AG08395 (cell line): ENCODE measurements at regions not wholly inside any gene's neighbourhood (a gene's known extent, or its start where the extent isn't known, plus 50 kb on each side); places are given as distances from the start of the nearest gene placed in this dataset.

Experiments
- DNase-seq: peaks from one replicate; pipeline ENCODE4 v3.0.0; 2012; ENCODE audit warnings: mixed read lengths, low spot score

- no peak for DNase-seq
Measured at GRCh38 chr9:89808756-89809181, 204.0 kb downstream of the GADD45G start.

GRCh38 chr9:89810431-89810830 is 205.6 kb downstream of the GADD45G start:
- DNase-seq = no peak

GRCh38 chr9:89811356-89811755 is 206.5 kb downstream of the GADD45G start:
- no peak for DNase-seq

- no peak for DNase-seq
Measured at GRCh38 chr9:89811886-89812450, 207.2 kb downstream of the GADD45G start.

- DNase-seq = no peak
Measured at GRCh38 chr9:89812556-89813181, 207.9 kb downstream of the GADD45G start.

- DNase-seq = no peak
Measured at GRCh38 chr9:89813482-89813881, 208.7 kb downstream of the GADD45G start.

- peak; percentile 42 for DNase-seq
Measured at GRCh38 chr9:89814340-89815040, 209.7 kb downstream of the GADD45G start.

- no peak for DNase-seq
Measured at GRCh38 chr9:89815061-89815902, 210.5 kb downstream of the GADD45G start.

GRCh38 chr9:89815903-89816573 is 211.2 kb downstream of the GADD45G start:
- no peak for DNase-seq

- no peak for DNase-seq
Measured at GRCh38 chr9:89817151-89817950, 212.5 kb downstream of the GADD45G start.

- no peak for DNase-seq
Measured at GRCh38 chr9:89820337-89820736, 215.5 kb downstream of the GADD45G start.

GRCh38 chr9:89821081-89821480 is 216.3 kb downstream of the GADD45G start:
- no peak for DNase-seq

GRCh38 chr9:89822996-89823395 is 218.2 kb downstream of the GADD45G start:
- no peak for DNase-seq

- DNase-seq = no peak
Measured at GRCh38 chr9:89825669-89826068, 220.9 kb downstream of the GADD45G start.

GRCh38 chr9:89826186-89826585 is 221.4 kb downstream of the GADD45G start:
- DNase-seq = no peak

GRCh38 chr9:89829346-89829745 is 224.5 kb downstream of the GADD45G start:
- no peak for DNase-seq

- no peak for DNase-seq
Measured at GRCh38 chr9:89835666-89836065, 230.9 kb downstream of the GADD45G start.

GRCh38 chr9:89837162-89837933 is 232.5 kb downstream of the GADD45G start:
- DNase-seq = no peak

GRCh38 chr9:89837934-89838310 is 233.1 kb downstream of the GADD45G start:
- no peak for DNase-seq

GRCh38 chr9:89838621-89839020 is 233.8 kb downstream of the GADD45G start:
- DNase-seq = no peak
